ENCODE measurements at regions not wholly inside any gene's neighbourhood (a gene's known extent, or its start where the extent isn't known, plus 50 kb on each side); places are given as distances from the start of the nearest gene placed in this dataset.

DNA sequence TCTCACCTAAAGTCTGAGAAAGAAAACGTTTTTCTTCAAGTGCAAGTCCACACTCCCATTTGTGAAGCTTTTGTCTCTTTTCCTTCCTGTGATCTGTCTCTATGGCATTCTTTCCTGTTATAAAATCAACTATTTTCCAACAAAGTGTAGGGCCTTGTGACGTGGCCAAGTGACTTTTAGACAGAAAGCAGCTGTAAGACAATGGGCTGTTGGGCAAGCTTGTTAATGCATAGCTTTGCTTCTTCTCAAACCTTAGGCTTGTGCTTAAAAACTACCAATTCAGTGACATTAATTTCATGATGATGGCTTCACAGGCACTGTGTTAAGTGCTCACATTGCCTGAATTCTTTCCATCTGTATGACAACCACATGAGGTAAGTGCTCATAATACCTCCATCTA lies 83.5 kb downstream of the VCY1B start:
- TF ChIP-seq, protein P1, sequence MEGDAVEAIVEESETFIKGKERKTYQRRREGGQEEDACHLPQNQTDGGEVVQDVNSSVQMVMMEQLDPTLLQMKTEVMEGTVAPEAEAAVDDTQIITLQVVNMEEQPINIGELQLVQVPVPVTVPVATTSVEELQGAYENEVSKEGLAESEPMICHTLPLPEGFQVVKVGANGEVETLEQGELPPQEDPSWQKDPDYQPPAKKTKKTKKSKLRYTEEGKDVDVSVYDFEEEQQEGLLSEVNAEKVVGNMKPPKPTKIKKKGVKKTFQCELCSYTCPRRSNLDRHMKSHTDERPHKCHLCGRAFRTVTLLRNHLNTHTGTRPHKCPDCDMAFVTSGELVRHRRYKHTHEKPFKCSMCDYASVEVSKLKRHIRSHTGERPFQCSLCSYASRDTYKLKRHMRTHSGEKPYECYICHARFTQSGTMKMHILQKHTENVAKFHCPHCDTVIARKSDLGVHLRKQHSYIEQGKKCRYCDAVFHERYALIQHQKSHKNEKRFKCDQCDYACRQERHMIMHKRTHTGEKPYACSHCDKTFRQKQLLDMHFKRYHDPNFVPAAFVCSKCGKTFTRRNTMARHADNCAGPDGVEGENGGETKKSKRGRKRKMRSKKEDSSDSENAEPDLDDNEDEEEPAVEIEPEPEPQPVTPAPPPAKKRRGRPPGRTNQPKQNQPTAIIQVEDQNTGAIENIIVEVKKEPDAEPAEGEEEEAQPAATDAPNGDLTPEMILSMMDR (IDR thresholded peaks at IDR 0.05; ENCODE audit: borderline replicate concordance): no peak
- no peaks in the 10 kb centered on the region for H3K27me3 ChIP-seq (ENCODE audit: low read depth)
- no peak for DNase-seq
- no peaks in the 10 kb centered on the region for H3K36me3 ChIP-seq
- H3K4me1 ChIP-seq: no peaks in the 10 kb centered on the region
- no peak overlapping the region for H3K27ac ChIP-seq (replicated peaks)
- intact Hi-C loops (cut with micrococcal nuclease): no loop called here
- H3K4me3 ChIP-seq: no peak overlapping the region
- no peaks in the 10 kb centered on the region for H3K9me3 ChIP-seq (replicated peaks)

DNA sequence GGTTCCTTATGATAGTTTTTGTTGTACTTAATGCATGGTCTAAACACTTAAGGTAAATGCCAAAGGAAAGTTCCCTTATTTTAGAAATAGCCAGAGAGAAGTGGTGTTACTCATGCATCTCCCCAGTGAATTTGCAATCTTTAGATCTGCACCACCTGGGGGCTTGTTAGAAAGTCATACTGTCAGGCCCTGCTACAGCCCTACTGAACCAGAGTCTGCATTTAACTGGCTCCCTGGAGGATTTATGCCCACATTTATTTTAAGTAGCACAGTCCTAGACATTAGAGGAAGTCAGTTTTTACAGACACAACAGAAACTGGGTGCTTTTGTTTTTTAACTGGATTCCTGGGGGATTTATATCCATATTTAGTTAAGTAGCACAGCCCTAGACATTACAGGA lies 89.6 kb downstream of the VCY1B start:
- Histone ChIP-seq H3K9me3 (replicated peaks) (no peaks in the 10 kb centered on the region), H3K36me3 (no peaks in the 10 kb centered on the region), H3K27ac (replicated peaks) (no peak overlapping the region), H3K4me1 (no peaks in the 10 kb centered on the region), H3K4me3 (no peak overlapping the region), H3K27me3 (ENCODE audit: low read depth) (no peaks in the 10 kb centered on the region)
- intact Hi-C loops (cut with micrococcal nuclease): no loop called here
- DNase-seq: no peak
- TF ChIP-seq, protein P1 (IDR thresholded peaks at IDR 0.05; ENCODE audit: borderline replicate concordance): no peak

DNA sequence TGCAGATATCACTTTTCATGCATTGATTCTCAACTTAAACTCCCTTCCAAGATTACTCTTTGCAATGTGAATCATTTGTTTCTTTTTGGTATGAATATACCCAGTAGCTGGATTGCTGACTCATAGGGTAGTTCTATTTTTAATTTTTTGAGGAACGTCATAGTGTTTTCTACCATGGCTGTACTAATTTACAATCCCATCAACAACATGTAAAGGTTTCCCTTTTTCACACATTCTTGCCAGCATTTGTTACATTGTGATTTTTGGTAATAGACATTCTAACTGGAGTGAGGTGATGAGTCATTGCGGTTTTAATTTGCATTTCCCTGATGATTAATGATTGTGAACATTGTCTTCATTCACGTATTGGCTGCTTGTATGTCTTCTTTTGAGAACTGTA lies 126.7 kb downstream of the VCY1B start:
- no peak for DNase-seq
- TF ChIP-seq, protein P1 (IDR thresholded peaks at IDR 0.05; ENCODE audit: borderline replicate concordance): no peak
- no peaks in the 10 kb centered on the region for H3K4me1 ChIP-seq
- no peaks in the 10 kb centered on the region for H3K36me3 ChIP-seq
- H3K4me3 ChIP-seq: no peak overlapping the region
- no peaks in the 10 kb centered on the region for H3K27me3 ChIP-seq (ENCODE audit: low read depth)
- intact Hi-C loops (cut with micrococcal nuclease): no loop called here
- no peaks in the 10 kb centered on the region for H3K9me3 ChIP-seq (replicated peaks)
- no peak overlapping the region for H3K27ac ChIP-seq (replicated peaks)

DNA sequence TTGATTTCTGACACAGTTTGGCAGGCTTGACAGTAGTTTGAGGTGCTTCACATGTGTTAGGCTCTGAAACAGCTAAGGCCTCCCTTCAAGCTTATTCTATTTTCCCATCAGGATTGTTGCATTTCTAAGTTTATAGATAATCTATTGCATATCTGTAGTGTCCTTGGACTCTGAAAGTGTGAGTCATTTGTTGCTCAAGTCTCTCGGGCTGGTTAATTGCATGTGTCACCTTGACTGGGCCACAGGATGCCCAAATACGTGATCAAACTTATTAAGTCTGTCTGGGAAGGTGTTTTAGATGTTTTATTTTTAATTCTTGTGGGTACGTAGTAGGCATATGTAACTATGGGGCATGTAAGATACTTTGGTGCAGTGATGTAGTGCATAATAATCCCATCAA lies 166.0 kb downstream of the VCY1B start:
- Histone ChIP-seq H3K27me3 (ENCODE audit: low read depth) (no peaks in the 10 kb centered on the region), H3K4me3 (no peak overlapping the region), H3K9me3 (replicated peaks) (no peaks in the 10 kb centered on the region), H3K36me3 (no peaks in the 10 kb centered on the region), H3K27ac (replicated peaks) (no peak overlapping the region), H3K4me1 (no peaks in the 10 kb centered on the region)
- no peak for DNase-seq
- TF ChIP-seq, protein P1 (IDR thresholded peaks at IDR 0.05; ENCODE audit: borderline replicate concordance): no peak
- intact Hi-C loops (cut with micrococcal nuclease): no loop called here

DNA sequence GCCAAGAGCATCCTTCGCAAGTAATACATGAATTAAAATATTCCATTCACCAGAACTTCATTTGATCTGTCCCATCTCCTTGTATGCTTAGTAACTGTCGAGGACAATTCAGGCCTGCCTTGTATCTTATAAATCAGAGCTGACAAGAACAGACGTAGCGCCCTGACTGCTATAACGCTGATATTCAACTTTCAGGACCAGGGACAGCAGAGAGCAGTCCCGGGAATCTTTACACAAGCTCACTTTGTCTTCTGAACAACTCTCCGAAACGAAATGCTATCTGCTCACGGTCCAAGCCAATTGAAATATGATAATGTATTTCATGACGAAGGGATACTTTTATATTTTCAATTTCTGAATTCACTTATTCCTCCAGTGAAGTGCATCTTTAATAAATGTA lies 175.7 kb downstream of the VCY1B start:
- intact Hi-C loops (cut with micrococcal nuclease): no loop called here
- Histone ChIP-seq H3K4me1 (no peaks in the 10 kb centered on the region), H3K27ac (replicated peaks) (no peak overlapping the region), H3K9me3 (replicated peaks) (no peaks in the 10 kb centered on the region), H3K4me3 (no peak overlapping the region), H3K36me3 (no peaks in the 10 kb centered on the region), H3K27me3 (ENCODE audit: low read depth) (no peaks in the 10 kb centered on the region)
- TF ChIP-seq, protein P1 (IDR thresholded peaks at IDR 0.05; ENCODE audit: borderline replicate concordance): no peak
- no peak for DNase-seq

DNA sequence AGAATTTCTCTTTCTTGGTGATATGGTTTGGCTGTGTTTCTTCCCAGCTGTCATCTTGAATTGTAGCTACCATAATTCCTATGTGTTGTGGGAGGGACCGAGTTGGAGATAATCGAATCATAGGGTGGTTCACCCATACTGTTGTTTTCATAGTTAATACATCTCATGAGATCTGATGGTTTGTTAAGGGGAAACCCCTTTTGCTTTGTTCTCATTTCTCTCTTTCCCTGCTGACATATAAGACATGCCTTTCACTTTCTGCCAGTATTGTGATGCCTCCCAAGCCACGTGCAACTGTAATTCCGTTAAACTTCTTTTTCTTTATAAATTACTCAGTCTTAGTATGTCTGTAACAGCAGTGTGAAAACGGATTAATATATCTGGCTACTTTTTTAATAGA lies 179.0 kb downstream of the VCY1B start:
- Histone ChIP-seq H3K4me1 (no peaks in the 10 kb centered on the region), H3K4me3 (no peak overlapping the region), H3K27ac (replicated peaks) (no peak overlapping the region), H3K36me3 (no peaks in the 10 kb centered on the region), H3K27me3 (ENCODE audit: low read depth) (no peaks in the 10 kb centered on the region), H3K9me3 (replicated peaks) (no peaks in the 10 kb centered on the region)
- intact Hi-C loops (cut with micrococcal nuclease): no loop called here
- DNase-seq: no peak
- TF ChIP-seq, protein P1 (IDR thresholded peaks at IDR 0.05; ENCODE audit: borderline replicate concordance): no peak

Data from left ventricle myocardium inferior (tissue), 1 donor.